OCI-LY3 (cell line): ENCODE measurements at regions not wholly inside any gene's neighbourhood (a gene's known extent, or its start where the extent isn't known, plus 50 kb on each side); places are given as distances from the start of the nearest gene placed in this dataset.

ENCODE experiments used
- H2AFZ ChIP-seq: fragments of 200-600, 300-600 bp; shearing (Covaris generic); 2 replicates; pipeline ENCODE4 v1.6.0; 2014; ENCODE audit warnings: antibody characterized with exemption, low read depth, low read length
- H3K27ac ChIP-seq: fragments of 200-600, 300-600 bp; sonication (generic); 2 replicates; pipeline ENCODE4 v1.5.1; 2014; ENCODE audit warnings: mild to moderate bottlenecking, low read length, moderate library complexity, mixed read lengths
- H3K27me3 ChIP-seq: fragments of 200-600, 300-600 bp; sonication (generic); 2 replicates; pipeline ENCODE4 v1.6.1; 2014; ENCODE audit warnings: low read depth, low read length, mixed read lengths
- H3K36me3 ChIP-seq: fragments of 200-600, 300-600 bp; sonication (generic); replicated peaks from 2 replicates; pipeline ENCODE3; 2014; ENCODE audit warnings: low read depth, low read length, mixed read lengths
- H3K4me1 ChIP-seq: fragments of 300-600, 200-600 bp; sonication (generic); 2 replicates; pipeline ENCODE4 v1.6.1; 2014; ENCODE audit warnings: low read length, mixed read lengths
- H3K4me2 ChIP-seq: fragments of 200-600, 300-600 bp; sonication (generic); 2 replicates; pipeline ENCODE4 v1.6.1; 2014; ENCODE audit warnings: low read length, mixed read lengths
- H3K4me3 ChIP-seq: fragments of 300-600, 200-600 bp; sonication (generic); 2 replicates; pipeline ENCODE4 v1.5.1; 2014; ENCODE audit warnings: antibody characterized with exemption, mild to moderate bottlenecking, low read length, moderate library complexity
- H3K79me2 ChIP-seq: fragments of 300-600, 200-600 bp; shearing (Covaris generic); 2 replicates; pipeline ENCODE4 v1.6.1; 2014; ENCODE audit warnings: mild to moderate bottlenecking, low read length, mixed read lengths
- H3K9ac ChIP-seq: fragments of 300-600, 200-600 bp; shearing (Covaris generic); 2 replicates; pipeline ENCODE4 v1.6.0; 2014; ENCODE audit warnings: mild to moderate bottlenecking, low read length, moderate library complexity
- H3K9me3 ChIP-seq: fragments of 200-600, 300-600 bp; shearing (Covaris generic); 2 replicates; pipeline ENCODE4 v1.6.1; 2014; ENCODE audit warnings: low read length, mixed read lengths; ENCODE audit not compliant: insufficient read depth
- H4K20me1 ChIP-seq: fragments of 200-600, 300-600 bp; sonication (generic); 2 replicates; pipeline ENCODE4 v1.6.1; 2016; ENCODE audit warnings: low read length, mixed read lengths; ENCODE audit not compliant: insufficient read depth
- CTCF ChIP-seq: fragments of 200-600, 300-600 bp; sonication (generic); IDR thresholded peaks from 2 replicates; pipeline ENCODE4 v1.5.1; 2014; ENCODE audit warnings: antibody characterized with exemption, low read length, low read depth
- EZH2phosphoT487 ChIP-seq: fragments of 200-600 bp; shearing (Covaris generic); IDR thresholded peaks from 2 replicates; pipeline ENCODE4 v1.6.1; 2018; ENCODE audit warnings: antibody characterized with exemption, mixed run types, low read depth

- no peaks in the 10 kb centered on the region for H3K79me2 ChIP-seq
- no peak overlapping the region for H3K4me2 ChIP-seq
- no peaks in the 10 kb centered on the region for H3K27me3 ChIP-seq
- H3K4me3 ChIP-seq, result no peak overlapping the region
- no peaks in the 10 kb centered on the region for H3K9me3 ChIP-seq
- no peaks in the 10 kb centered on the region for H4K20me1 ChIP-seq
- H3K4me1 ChIP-seq, result no peaks in the 10 kb centered on the region
- H3K9ac ChIP-seq, result no peak overlapping the region
- H2AFZ ChIP-seq, result no peak overlapping the region
- no peak for TF ChIP-seq EZH2phosphoT487
- no peak for TF ChIP-seq CTCF
- no peaks in the 10 kb centered on the region for H3K36me3 ChIP-seq
- no peak overlapping the region for H3K27ac ChIP-seq
Observed at GRCh38 chr1:87269921-87270320, 58.8 kb upstream of the LMO4 start.

GRCh38 chr1:87273291-87273690 lies 55.4 kb upstream of the LMO4 start:
- no peak overlapping the region for H3K9ac ChIP-seq
- no peaks in the 10 kb centered on the region for H3K79me2 ChIP-seq
- no peaks in the 10 kb centered on the region for H3K9me3 ChIP-seq
- no peak overlapping the region for H3K27ac ChIP-seq
- no peak overlapping the region for H3K4me2 ChIP-seq
- no peak overlapping the region for H3K4me3 ChIP-seq
- H3K27me3 ChIP-seq, result no peaks in the 10 kb centered on the region
- H4K20me1 ChIP-seq, result no peaks in the 10 kb centered on the region
- H2AFZ ChIP-seq, result no peak overlapping the region
- H3K4me1 ChIP-seq, result no peaks in the 10 kb centered on the region
- H3K36me3 ChIP-seq, result no peaks in the 10 kb centered on the region
- no peak for TF ChIP-seq EZH2phosphoT487

GRCh38 chr1:87274851-87275250 lies 53.8 kb upstream of the LMO4 start:
- no peaks in the 10 kb centered on the region for H3K9me3 ChIP-seq
- no peak overlapping the region for H3K27ac ChIP-seq
- no peak overlapping the region for H3K9ac ChIP-seq
- no peaks in the 10 kb centered on the region for H3K4me1 ChIP-seq
- no peaks in the 10 kb centered on the region for H3K36me3 ChIP-seq
- no peaks in the 10 kb centered on the region for H3K79me2 ChIP-seq
- H3K4me3 ChIP-seq, result no peak overlapping the region
- no peak overlapping the region for H2AFZ ChIP-seq
- TF ChIP-seq EZH2phosphoT487, result no peak
- TF ChIP-seq CTCF, result no peak
- H3K27me3 ChIP-seq, result no peaks in the 10 kb centered on the region
- H4K20me1 ChIP-seq, result no peaks in the 10 kb centered on the region
- H3K4me2 ChIP-seq, result no peak overlapping the region

GRCh38 chr1:87278825-87279535 lies 49.7 kb upstream of the LMO4 start:
- no peak for TF ChIP-seq EZH2phosphoT487
- TF ChIP-seq CTCF, result no peak
- Histone ChIP-seq H3K4me3 (no peak overlapping the region), H3K27ac (no peak overlapping the region), H3K36me3 (no peaks in the 10 kb centered on the region), H3K9ac (no peak overlapping the region), H3K79me2 (no peaks in the 10 kb centered on the region), H4K20me1 (no peaks in the 10 kb centered on the region), H3K27me3 (no peaks in the 10 kb centered on the region), H3K4me2 (no peak overlapping the region), H3K9me3 (no peaks in the 10 kb centered on the region), H2AFZ (no peak overlapping the region), H3K4me1 (no peaks in the 10 kb centered on the region)
